Prostate gland (tissue), 2 donors: ENCODE measurements at regions not wholly inside any gene's neighbourhood (a gene's known extent, or its start where the extent isn't known, plus 50 kb on each side); places are given as distances from the start of the nearest gene placed in this dataset.

ENCODE experiments used
- CTCF ChIP-seq, 4 experiments: fragments of 200-600 bp in 2 of 4; fragments of 450-650 bp in 2 of 4; sonication (generic) in 2 of 4; IDR thresholded peaks; 1 replicate in 3 of 4; 2 replicates in 1 of 4; pipeline ENCODE4 v1.5.1; 2016 to 2019; ENCODE audit warnings: antibody characterized with exemption in 4 of 4, mild to moderate bottlenecking in 2 of 4, moderate library complexity in 2 of 4
- POLR2A ChIP-seq: fragments of 450-650 bp; IDR thresholded peaks from one replicate; pipeline ENCODE4 v1.6.1; 2016; ENCODE audit warnings: antibody characterized with exemption, mild to moderate bottlenecking
- POLR2AphosphoS5 ChIP-seq: sonication (generic); formaldehyde crosslinking; IDR thresholded peaks from one replicate; pipeline ENCODE4 v1.6.1; 2017; ENCODE audit warnings: antibody characterized with exemption

DNA sequence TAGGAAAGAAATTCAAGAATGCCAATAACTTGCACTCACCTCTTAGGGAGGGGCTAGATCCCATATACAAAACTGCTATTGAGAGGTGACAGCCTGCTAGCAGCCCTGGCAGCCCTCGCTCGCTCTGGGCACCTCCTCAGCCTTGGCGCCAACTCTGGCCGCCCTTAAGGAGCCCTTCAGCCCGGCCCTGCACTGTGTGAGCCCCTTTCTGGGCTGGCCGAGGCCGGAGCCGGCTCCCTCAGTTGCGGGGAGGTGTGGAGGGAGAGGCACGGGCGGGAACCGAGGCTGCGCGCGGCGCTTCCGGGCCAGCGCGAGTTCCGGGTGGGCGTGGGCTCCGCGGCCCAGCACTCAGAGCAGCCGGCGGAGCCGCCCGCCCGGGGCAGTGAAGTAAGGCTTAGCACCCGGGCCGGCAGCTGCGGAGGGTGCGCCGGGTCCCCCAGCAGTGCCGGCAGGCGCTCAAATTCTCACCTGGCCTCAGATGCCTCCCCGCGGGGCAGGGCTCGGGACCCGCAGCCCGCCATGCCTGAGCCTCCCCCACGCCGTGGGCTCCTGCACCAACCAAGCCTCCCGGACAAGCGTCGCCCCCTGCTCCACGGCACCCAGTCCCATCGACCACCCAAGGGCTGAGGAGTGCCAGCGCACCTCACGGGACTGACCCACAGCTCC lies 329.9 kb downstream of the FAM181B start:
- no peak for TF ChIP-seq CTCF (IDR thresholded peaks at IDR 0.05)
- TF ChIP-seq POLR2AphosphoS5: no peak
- TF ChIP-seq POLR2A: no peak
